ENCODE measurements at regions not wholly inside any gene's neighbourhood (a gene's known extent, or its start where the extent isn't known, plus 50 kb on each side); places are given as distances from the start of the nearest gene placed in this dataset.

DNA sequence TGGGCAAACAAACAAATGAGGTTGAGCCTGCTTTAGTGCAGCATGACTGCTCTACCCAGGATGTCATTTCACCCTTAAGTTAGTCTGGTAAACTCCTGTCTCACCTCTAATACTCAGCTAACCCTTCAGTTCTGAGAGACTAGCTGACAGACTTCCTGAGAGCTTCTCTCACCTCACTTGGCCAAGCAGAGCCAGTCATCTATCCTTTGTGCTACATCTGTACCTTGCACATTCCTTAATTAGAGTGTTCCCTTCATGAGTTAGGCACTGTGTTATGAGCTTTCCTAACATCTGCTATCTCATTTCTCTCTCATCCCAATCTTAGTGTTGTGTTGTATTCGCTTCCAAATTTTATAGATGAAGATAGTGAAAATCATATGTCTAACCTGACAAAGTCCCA, 220.1 kb upstream of the PIK3C3 start:
- no peaks in the 10 kb centered on the region for H3F3A ChIP-seq (ENCODE audit: insufficient read depth, low read length)
- no peaks in the 10 kb centered on the region for H3K36me3 ChIP-seq (ENCODE audit: insufficient read depth, low read length)
- no peak for TF ChIP-seq EZH2 (IDR thresholded peaks at IDR 0.05; ENCODE audit: borderline replicate concordance, low read length)
- TF ChIP-seq, protein P1, sequence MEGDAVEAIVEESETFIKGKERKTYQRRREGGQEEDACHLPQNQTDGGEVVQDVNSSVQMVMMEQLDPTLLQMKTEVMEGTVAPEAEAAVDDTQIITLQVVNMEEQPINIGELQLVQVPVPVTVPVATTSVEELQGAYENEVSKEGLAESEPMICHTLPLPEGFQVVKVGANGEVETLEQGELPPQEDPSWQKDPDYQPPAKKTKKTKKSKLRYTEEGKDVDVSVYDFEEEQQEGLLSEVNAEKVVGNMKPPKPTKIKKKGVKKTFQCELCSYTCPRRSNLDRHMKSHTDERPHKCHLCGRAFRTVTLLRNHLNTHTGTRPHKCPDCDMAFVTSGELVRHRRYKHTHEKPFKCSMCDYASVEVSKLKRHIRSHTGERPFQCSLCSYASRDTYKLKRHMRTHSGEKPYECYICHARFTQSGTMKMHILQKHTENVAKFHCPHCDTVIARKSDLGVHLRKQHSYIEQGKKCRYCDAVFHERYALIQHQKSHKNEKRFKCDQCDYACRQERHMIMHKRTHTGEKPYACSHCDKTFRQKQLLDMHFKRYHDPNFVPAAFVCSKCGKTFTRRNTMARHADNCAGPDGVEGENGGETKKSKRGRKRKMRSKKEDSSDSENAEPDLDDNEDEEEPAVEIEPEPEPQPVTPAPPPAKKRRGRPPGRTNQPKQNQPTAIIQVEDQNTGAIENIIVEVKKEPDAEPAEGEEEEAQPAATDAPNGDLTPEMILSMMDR (IDR thresholded peaks at IDR 0.05; ENCODE audit: low read length): no peak
- no peaks in the 10 kb centered on the region for H3K27me3 ChIP-seq (ENCODE audit: insufficient read depth, low read length)
- H3K9ac ChIP-seq (ENCODE audit: low read length): no peak overlapping the region
- no peaks in the 10 kb centered on the region for H3K9me3 ChIP-seq (ENCODE audit: low read length)
- no peak overlapping the region for H3K27ac ChIP-seq (ENCODE audit: low read depth, low read length, poor library complexity, severe bottlenecking)
- no peaks in the 10 kb centered on the region for H3K79me2 ChIP-seq (ENCODE audit: insufficient read depth, low read length)
- H3K4me2 ChIP-seq (ENCODE audit: low read length): no peak overlapping the region
- H3K4me3 ChIP-seq (ENCODE audit: low read depth, low read length, poor library complexity, severe bottlenecking): no peak overlapping the region
- no peak overlapping the region for H2AFZ ChIP-seq (ENCODE audit: low read length)
- no peaks in the 10 kb centered on the region for H4K20me1 ChIP-seq (ENCODE audit: insufficient read depth, low read length)
- no peaks in the 10 kb centered on the region for H3K4me1 ChIP-seq (ENCODE audit: insufficient read depth, low read length, severe bottlenecking)
- no peaks in the 10 kb centered on the region for H3K9me2 ChIP-seq (ENCODE audit: low read depth, low read length)

DNA sequence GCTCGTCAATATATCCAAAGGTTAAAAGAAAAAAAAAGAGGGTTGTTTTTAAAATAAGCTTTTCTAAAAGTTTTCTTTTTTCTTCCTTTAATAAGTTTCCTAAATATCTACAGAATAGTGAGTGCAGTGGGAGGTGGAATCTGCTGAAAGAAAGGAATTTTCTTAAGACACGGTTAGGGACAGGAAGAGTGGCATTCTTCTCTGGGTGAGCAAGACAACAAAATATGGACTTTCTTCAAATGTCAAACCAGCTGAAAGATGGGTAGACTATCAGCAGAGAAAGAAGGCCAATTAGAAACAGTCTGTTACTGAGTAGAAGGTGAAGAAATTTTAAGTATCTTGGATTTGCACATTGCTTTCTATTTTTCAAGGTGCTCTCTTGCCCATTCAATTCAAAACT, 222.7 kb upstream of the PIK3C3 start:
- H3F3A ChIP-seq (ENCODE audit: insufficient read depth, low read length): no peaks in the 10 kb centered on the region
- no peak overlapping the region for H2AFZ ChIP-seq (ENCODE audit: low read length)
- no peaks in the 10 kb centered on the region for H4K20me1 ChIP-seq (ENCODE audit: insufficient read depth, low read length)
- H3K9me2 ChIP-seq (ENCODE audit: low read depth, low read length): no peaks in the 10 kb centered on the region
- no peaks in the 10 kb centered on the region for H3K36me3 ChIP-seq (ENCODE audit: insufficient read depth, low read length)
- no peak overlapping the region for H3K27ac ChIP-seq (ENCODE audit: low read depth, low read length, poor library complexity, severe bottlenecking)
- no peak overlapping the region for H3K4me3 ChIP-seq (ENCODE audit: low read depth, low read length, poor library complexity, severe bottlenecking)
- H3K79me2 ChIP-seq (ENCODE audit: insufficient read depth, low read length): no peaks in the 10 kb centered on the region
- no peak overlapping the region for H3K9ac ChIP-seq (ENCODE audit: low read length)
- H3K27me3 ChIP-seq (ENCODE audit: insufficient read depth, low read length): no peaks in the 10 kb centered on the region
- H3K9me3 ChIP-seq (ENCODE audit: low read length): no peaks in the 10 kb centered on the region
- TF ChIP-seq, protein P1 (IDR thresholded peaks at IDR 0.05; ENCODE audit: low read length): no peak
- TF ChIP-seq EZH2 (IDR thresholded peaks at IDR 0.05; ENCODE audit: borderline replicate concordance, low read length): no peak
- no peaks in the 10 kb centered on the region for H3K4me1 ChIP-seq (ENCODE audit: insufficient read depth, low read length, severe bottlenecking)
- H3K4me2 ChIP-seq (ENCODE audit: low read length): no peak overlapping the region

DNA sequence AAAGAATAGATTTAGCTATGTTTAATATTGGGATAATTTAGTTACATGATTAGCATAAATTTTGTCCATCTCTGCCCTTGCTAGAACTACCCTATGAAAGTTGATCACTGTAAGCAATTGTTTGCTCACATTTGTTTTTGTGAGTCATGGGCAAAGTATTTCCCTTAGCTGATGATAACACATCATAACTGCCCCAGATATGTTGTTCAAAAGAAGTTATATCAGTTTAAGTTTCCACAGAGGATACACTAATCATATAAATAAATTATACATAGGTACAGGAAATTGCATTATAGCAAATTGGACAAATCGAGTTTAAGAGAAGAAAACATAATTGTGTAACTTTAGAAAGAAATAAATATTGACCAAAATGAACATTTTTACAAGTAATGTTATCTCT, 223.2 kb upstream of the PIK3C3 start:
- Histone ChIP-seq H3K9me2 (ENCODE audit: low read depth, low read length) (no peaks in the 10 kb centered on the region), H3K4me2 (ENCODE audit: low read length) (no peak overlapping the region), H3K4me1 (ENCODE audit: insufficient read depth, low read length, severe bottlenecking) (no peaks in the 10 kb centered on the region), H3F3A (ENCODE audit: insufficient read depth, low read length) (no peaks in the 10 kb centered on the region), H4K20me1 (ENCODE audit: insufficient read depth, low read length) (no peaks in the 10 kb centered on the region), H3K9me3 (ENCODE audit: low read length) (no peaks in the 10 kb centered on the region), H3K4me3 (ENCODE audit: low read depth, low read length, poor library complexity, severe bottlenecking) (no peak overlapping the region), H3K36me3 (ENCODE audit: insufficient read depth, low read length) (no peaks in the 10 kb centered on the region), H3K9ac (ENCODE audit: low read length) (no peak overlapping the region), H3K27me3 (ENCODE audit: insufficient read depth, low read length) (no peaks in the 10 kb centered on the region), H2AFZ (ENCODE audit: low read length) (no peak overlapping the region), H3K27ac (ENCODE audit: low read depth, low read length, poor library complexity, severe bottlenecking) (no peak overlapping the region), H3K79me2 (ENCODE audit: insufficient read depth, low read length) (no peaks in the 10 kb centered on the region)
- TF ChIP-seq EZH2 (IDR thresholded peaks at IDR 0.05; ENCODE audit: borderline replicate concordance, low read length): no peak
- TF ChIP-seq, protein P1 (IDR thresholded peaks at IDR 0.05; ENCODE audit: low read length): no peak
